Activated CD4-positive, alpha-beta T cell treated with anti-CD3 and anti-CD28 coated beads, Interleukin-2, amount 50 U/mL, for 48 hours (primary cell): ENCODE measurements at regions not wholly inside any gene's neighbourhood (a gene's known extent, or its start where the extent isn't known, plus 50 kb on each side); places are given as distances from the start of the nearest gene placed in this dataset.
"Not testable (repeated sequence)": the region's sequence is repeated elsewhere in the genome, so short reads cannot be mapped to it uniquely, and the experiment has no call there.

Source experiments
- DNase-seq, 2 experiments: peaks; one replicate each; pipeline ENCODE4 v3.0.0-alpha.2; 2020

DNA sequence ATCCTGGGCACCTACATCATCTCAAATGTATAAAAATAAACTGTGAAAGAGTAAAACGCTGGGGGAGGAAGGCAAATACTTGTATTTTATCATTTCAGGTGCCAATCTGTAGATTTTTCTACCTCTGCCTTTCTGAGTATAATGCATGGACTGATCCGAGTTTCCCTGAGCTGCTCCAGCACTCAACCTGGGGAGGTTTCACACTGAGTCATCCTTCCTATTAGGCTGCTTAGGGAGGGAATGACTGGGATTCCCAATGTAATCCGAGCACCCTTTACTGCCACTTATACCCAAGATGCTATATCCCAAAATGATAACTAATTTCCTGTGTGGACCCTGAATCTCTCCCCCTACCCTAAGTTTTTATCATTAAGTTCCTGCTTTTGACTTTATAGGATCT, 126.6 kb downstream of the HNRNPD start:
- DNase-seq = no peak

DNA sequence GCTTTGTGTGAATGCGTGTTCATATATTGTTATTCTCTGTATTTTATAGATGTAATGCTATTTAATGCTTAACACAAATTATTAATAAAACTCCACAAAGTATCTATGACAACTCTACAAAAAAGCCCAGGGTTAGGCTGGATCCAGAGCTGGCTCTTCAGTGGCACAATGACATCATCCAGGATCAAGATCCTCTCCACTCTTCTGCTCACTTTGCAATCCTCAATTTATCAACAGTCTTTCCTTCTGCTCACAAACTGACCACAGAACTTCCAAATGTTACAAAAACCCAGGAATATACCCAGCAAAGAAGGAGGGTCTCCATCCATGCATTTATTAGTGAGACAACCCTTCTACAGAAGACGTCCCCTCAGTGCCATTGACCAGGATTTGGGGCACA, 132.3 kb downstream of the HNRNPD start:
- no peak for DNase-seq

DNA sequence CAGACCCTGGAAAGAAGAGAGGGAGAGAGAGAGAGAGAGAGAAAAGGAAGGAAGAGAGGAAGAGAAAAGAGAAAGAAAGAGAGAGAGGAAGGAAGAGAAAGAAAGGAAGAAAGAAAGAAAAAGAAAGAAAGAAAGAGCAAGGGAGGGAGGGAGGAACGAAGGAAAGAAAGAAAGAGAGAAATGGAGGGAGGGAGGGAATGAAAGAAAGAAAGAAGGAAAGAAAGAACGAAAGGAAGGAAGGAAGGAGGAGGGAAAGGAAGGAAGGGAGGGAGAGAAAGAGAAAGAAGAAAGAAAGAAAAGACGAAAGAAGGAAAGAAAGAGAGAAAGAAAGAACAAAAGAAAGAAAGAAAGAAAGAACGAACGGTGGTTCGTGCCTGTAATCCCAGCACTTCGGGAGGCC, 133.4 kb downstream of the HNRNPD start:
- DNase-seq = no peak

DNA sequence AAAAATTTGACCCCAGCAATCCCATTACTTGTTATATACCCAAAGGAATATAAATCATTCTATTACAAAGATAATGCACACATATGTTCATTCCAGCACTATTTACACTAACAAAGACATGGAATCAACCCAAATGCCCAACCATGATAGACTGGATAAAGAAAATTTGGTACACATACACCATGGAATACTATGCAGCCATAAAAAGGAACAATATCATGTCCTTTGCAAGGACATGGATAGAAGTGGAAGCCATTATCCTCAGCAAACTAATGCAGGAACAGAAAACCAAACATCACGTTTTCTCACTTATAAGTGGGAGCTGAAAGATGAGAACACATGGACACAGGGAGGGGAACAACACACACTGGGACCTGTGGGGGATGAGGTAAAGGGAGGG, 136.6 kb downstream of the HNRNPD start:
- DNase-seq = not testable (repeated sequence)

DNA sequence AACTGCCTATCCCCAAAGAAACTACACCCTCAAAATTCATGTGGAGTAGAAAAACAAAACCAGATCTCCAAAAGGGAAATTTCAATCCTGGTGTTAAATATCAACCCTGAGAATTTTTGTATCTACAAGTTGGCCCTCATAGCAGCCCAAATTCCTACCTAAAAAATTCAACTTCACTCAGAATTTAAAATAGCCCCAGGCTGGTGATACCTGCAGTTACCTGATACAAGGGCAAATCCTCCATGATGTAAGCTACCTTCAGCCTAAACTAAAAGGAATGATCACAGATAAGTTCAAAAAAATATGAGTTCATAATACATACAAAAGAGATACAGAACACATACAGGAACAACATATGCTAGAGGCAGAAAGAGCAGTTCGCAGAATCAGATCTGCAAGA, 138.4 kb downstream of the HNRNPD start:
- no peak for DNase-seq

DNA sequence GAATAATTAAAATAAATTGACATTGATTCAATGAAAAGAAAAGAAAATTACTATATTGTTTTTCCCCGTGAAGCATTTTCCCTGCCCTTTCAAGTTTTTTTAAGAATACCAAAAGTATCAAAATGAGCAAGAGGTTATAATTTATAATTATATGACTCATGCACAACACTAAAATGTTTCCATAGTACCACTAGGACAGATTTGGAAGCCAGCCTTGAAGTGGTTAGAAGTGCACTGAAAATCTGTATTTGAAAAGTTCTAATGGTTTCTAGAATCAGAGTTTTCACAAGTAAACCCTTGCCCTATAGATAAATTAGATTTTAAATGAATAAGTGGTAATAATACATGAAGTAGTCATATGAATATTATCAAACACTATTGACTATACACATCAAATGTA, 140.9 kb downstream of the HNRNPD start:
- no peak for DNase-seq

DNA sequence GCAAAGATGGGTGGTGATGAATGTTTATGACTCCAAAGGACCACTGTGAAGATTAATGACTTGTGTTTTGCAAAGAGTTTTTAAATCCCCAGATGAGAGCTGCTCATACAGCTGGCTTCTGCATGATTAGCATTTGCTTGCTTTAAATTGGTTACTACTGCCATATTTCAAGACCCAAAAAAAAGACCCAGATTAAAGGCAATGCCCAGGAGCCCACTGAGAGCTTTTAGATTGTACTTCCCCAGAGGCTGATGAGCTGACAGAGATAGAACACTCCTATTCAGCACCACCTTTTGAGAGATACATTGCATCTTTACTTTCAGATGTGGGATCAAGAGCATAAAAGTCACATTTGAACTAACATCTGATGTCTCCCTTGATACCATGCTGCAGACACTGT, 142.0 kb downstream of the HNRNPD start:
- DNase-seq = no peak

DNA sequence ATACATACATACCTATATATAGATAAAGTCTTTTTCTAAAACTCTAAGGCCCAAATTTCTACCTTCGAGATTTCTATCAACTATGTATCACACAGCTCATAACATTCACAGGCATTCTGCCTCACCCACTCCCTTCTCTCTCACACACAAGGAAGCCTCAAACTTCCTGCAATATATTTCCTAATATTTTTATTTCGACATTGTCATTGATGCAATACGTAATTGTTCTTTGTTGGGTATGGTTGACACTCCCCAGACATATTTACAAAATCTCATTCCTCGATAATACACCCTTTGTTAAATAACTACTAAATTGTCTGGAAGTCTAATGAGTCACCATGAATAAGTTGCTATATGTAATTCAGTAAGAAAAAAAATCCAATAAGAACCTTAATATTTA, 143.5 kb downstream of the HNRNPD start:
- no peak for DNase-seq

DNA sequence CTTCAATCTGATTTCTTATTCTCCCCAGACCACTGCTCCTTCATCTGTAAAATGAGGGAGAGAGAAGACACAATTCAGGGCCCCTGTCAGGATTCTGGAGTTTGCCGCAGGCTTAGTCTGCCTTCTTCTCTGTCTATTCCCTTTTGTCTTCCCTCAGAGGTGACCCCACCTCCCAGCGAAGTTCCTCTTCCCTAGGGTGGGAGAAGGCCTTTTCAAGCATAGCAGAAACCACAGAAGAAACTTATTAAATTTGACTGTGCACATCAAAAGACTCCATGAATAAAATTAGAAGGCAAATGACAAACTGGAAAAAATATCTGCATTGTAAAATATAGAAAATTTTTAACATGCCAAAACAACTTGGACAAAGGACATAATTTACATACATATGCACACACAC, 148.8 kb downstream of the HNRNPD start:
- no peak for DNase-seq

DNA sequence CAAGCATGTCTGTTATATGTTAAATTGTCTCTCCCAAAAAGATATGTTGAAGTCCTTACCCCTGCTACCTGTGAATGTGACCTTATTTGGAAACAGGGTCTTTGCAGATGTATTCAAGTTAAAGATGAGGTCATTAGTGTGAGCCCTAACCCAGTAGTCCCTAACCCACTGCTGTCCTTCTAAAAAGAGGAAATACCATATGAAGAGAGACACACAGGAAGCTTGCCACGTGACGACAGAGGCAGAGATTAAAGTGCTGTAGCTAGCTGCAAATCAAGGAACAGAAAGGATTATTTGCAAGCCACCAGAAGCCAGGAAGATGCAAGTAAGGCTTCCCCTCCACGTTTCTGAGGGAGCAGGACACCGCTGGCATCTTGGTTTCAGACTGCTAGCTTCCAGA, 150.1 kb downstream of the HNRNPD start:
- DNase-seq = no peak

DNA sequence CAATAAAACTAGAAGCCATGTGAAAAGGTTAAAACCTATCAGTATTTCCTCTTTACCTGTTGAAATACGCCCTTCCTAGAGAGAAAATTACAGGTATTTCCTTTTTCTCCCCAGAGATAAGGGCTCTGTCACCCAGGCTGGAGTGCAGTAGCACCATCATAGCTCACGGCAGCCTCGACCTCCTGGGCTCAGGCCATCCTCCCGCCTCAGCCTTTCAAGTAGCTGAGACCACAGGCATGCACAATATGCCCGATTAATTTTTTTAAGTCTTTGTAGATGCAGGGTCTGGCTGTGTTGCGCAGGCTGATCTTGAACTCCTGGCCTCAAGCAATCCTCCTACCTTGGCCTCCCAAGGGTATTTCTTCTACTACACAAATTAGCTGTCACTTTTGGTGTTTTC, 154.4 kb downstream of the HNRNPD start:
- DNase-seq = no peak

DNA sequence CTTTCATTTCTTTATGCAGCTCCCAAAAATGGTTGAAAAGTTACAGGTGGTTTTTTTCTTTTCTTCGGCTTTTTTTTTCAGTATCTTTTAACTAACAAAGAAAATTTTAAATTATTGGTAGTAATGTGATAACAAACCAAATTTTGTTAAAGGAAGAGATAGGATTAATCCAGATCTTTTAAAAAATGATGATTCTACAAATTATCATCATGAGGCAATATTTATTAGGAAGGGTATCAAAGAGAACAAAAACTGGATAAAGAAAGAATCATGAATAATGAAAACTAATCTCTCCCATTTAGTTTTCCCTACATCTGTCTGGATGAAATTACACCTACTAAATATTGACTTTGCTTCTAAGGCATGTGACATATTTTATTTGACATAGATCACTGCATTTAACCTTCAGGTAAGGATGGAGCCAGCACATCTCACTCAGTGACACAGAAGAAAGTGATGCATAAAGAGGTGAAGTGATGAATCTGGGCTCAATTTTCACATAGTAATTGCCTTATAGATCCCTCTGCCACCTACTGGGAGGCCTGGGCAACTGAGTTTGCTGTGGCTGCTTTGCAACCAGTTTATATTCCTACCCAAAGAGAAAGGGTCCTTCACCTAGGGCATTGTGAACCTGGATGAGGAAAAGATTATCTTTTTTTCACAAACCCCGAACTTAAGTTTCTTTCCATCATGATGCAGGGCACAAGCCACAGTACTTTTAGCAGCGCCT, 155.6 kb downstream of the HNRNPD start:
- DNase-seq = no peak

DNA sequence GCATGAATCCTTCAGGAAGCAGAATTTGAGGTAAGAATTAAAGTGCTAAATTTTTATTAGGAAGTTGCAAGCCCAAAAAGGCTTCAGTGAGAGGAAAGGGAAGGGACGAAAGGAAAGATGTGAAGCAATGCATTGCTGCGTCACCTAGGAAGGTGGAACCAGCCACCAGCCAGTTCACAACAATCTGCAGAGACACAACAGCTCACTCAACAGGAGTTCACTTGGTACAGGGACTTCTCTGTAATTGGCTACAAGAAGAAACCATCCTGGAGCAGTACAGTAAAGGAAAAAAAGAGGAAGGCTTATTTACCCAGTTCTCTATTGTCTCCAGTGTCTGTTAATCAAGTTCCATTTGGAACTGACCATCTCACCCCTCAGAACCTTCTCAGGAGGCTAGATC, 157.6 kb downstream of the HNRNPD start:
- no peak for DNase-seq

DNA sequence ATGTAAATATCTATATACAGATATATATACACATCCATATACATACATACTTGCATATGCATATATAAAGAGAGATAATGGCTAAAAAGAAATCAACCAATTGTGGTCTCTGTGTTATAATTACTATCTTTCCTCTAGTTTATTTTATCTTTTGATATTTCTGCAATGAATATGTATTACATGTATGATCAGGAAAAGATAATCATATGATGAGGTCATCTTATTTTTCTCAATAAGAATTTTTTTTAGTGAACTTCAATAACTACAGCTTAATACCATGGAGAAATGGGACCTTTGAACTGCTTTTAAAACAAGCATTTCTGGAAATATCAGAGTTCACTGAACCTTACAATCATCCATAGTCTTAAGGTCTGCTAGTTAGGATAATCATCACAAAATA, 158.0 kb downstream of the HNRNPD start:
- DNase-seq = no peak

DNA sequence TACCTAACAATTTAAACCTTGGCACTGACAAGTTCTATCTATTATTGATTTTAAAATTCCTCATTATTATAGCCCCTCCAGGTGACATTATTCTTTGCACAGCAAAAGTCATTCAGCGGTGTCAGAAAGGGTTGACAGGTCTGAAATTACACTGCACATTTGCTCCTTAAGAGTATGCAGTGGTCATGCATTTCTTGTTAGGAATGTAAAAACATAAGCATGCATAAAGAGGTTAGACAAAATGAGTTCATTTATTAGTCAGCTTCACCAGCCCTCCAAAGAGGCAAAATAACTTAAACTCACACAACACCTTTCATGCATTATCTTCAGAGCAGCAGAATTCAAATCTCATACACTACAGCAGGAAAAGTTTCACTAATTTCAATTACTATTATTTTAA, 158.8 kb downstream of the HNRNPD start:
- DNase-seq = no peak

DNA sequence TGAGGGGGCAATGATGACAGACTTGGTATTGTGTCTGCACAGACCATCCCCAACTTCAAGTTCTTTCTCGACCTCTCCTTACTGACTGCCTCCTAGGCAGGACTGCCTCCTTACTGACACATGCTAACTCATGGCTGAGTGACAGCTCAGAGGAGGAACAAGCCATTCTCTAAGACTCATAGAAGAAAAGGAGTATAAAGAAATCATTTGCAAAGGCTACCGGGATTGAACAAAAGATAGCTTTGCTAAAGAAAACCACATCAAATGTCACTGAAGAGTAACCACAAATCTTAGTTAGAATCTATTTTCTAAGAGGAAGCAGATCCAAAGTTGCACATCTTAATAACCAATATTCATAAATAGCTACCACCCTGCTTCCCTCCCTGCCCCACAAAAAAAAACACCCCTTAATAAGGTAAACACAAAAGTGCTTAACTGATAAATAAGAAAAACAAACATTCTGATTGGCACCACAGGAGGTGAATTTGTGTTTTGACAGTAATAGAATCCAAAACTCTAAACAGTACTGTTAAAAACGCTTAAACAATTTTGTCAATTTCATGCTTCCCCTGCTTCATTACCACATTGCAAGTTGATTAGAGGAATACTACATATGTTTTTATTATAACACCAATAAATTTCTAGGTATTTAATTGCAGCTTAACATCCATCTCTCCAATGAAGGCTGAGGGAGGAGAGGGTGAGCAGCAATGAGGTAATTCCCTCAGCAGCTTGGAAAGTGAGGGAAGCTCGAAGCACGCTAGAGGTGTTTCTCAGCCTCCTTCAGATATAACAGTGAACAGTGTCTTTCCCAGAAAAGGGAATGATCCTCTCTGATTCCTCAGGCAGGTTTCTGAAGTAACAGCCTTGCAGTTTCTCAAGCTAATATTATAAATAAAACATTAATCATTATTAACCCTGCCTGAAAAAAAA, 160.0 kb downstream of the HNRNPD start:
- no peak for DNase-seq

DNA sequence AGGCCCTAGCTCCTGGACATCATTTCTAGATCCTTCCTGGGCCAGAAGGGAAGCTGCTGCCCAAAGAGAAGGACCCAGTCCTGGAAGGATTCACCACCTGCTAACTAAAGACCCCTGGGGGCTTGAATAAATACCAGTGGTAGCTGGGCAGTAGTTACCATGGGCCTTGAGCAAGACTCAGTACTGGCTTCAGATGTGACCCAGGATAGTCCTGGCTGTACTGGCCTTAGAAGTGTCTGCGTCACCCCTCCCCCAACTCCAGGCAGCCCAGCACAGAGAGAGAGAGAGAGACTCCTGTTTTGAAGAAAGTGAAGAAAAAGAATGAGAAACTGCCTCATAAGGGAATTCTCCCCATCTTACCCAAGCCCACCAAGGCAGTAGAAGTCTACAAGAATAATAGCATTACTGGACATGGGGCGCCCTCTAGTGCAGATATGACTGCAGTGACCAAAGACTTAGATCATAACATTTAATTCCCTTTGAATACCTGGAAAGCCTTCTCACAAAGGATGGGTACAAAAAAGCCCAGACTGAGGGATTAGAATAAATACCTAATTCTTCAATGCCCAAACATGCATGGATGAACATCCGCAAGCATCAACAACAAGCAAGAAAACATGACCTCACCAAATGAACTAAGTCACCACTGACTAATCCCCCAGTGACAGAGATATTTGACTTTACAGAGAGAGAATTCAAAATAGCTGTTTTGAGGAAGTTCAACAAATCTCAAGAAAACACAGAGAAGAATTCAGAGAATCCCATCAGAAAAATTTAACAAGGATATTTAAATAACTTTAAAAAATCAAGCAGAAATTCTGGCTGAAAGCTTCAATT, 171.8 kb downstream of the HNRNPD start:
- DNase-seq = peak; percentile 58 to 60

DNA sequence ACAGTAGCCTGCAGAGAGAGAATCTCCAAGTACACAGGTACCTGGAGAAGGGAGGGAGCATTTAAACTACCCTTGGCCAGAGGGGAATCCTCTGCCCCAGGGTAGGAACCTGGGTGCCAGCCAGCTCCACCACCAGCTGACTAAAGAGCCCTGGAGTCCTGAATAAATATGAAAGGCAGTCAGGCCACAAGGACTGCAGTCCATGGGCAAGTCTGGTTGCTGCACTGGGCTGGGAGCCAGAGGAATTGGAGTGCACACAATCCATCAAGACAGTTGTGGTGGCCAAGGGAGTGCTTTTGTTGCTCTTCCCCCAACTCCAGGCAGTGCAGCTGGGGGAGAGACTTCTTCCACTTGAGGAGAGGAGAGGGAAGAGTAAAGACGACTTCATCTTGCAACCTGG, 172.5 kb downstream of the HNRNPD start:
- DNase-seq = no peak

DNA sequence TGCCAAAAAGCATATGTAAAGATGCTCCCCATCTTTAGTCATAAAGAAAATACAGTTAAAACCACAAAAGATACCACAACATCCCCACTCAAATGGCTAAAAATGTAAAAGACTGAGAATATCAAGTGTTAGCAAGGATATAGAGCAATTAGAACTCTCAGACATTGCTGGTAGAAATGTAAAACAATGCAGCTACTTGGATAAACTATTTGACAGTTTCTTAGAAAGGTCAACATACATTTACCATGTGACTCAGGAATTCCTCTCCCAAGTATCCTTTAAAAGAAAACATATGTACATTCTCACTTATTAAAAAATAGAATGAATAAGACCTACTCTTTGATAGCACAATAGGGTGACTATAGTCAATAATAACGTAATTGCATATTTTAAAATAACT, 173.7 kb downstream of the HNRNPD start:
- no peak for DNase-seq

DNA sequence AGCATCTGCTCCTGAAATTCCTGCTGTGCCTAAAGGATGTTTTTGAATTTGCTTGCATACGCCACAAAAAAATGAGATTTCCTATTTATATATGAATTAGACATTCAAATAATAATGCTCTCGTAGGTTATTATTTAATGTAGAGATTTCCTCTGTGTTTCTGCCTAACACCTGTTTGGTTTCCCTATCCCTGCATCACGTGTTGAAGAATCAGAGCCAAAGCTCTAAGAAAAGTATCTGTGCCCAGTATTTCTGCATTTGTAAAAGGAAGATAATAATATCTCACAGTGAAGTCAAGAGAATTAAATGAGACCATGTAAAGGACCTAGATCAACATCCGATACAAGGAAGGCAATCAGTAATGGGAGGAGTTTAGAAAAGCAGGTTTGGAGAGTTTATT, 179.5 kb downstream of the HNRNPD start:
- DNase-seq = no peak

DNA sequence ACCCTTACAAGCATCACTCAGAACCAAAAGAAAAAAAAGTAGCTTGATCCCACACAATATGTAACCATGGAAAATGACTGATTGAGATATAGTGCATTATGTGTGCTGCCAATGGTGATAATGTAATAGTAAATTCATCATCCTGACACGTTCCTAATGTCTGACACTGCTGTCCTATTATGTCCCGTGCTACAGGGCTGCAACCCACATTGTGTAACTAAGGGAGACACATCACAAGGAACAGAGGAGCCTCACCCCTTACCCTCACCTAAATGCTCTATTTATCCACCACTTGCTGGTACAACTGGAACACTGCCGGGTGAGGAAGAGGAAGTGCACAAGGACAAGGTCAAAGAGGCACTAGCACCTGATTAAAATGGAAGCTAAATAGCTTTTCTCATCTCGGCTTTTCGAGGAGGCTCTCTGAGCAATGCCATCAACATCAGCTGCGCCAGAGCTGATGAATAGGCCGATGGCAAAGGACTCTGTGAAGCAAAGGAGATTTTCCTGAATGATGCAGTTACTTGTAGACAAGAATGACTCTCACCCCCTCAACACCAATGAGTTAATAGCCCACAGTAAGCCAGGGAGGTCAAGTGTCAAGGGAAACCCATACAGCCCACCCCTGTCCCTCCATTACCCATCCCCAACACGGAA, 181.6 kb downstream of the HNRNPD start:
- DNase-seq = no peak

DNA sequence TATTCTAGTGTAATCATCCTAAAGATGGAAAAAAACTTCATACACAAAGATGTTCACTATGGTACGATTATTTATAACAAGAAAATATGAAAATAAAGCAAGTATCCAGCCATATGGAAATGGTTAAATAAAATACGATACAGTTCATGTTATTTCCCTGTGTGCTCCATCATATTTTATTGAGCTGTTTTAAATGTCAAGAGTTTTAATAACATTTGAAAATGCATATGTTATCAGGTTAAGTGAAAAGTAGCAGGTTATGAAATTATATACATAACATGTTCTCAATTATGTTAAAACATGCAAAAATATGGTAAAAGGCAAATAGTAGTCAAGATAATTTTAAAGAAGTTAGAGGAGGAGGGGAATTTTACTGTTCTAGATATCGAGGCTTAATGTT, 192.0 kb downstream of the HNRNPD start:
- DNase-seq = no peak

DNA sequence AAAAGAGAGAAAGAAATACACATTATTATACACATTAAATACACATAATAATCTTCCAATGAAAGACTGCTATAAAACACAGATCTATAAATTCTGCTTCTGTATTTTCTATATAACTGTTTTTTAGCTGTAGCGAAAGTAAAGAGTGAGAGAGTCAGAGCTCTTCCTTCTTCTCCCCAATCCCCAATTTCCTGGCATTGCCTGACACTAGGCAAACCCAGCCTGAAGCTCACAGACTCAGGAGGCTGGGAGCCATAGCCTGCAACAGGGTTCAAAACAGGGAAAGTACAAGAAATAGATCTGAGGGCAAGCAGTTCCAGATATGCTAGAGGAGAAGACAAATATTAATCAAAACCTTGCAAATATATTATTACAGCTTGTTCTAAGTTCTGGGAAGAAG, 201.6 kb downstream of the HNRNPD start:
- no peak for DNase-seq
